ENCODE measurements at regions not wholly inside any gene's neighbourhood (a gene's known extent, or its start where the extent isn't known, plus 50 kb on each side); places are given as distances from the start of the nearest gene placed in this dataset.

- TF ChIP-seq POLR2A (IDR thresholded peaks at IDR 0.05) (no peak), CTCF (IDR thresholded peaks at IDR 0.05) (no peak), POLR2AphosphoS5 (IDR thresholded peaks at IDR 0.05) (no peak), EP300 (IDR thresholded peaks at IDR 0.05) (no peak)
- no peaks in the 10 kb centered on the region for H3K4me1 ChIP-seq
- WGBS, 2 donors = 76 to 85% methylated on average over 1 of the region's 1 CpG
- no peaks in the 10 kb centered on the region for H3K9me3 ChIP-seq
- H3K27me3 ChIP-seq = no peaks in the 10 kb centered on the region
- no peak overlapping the region for H3K27ac ChIP-seq
- no peak overlapping the region for H3K4me3 ChIP-seq
- no peak for ATAC-seq (ENCODE audit: low FRiP score in 2 of 2)
- no peaks in the 10 kb centered on the region for H3K36me3 ChIP-seq
- DNase-seq = no peak
Observed at GRCh38 chr13:85379991-85380390, 419.2 kb downstream of the SLITRK6 start.

GRCh38 chr13:85379433-85379832 lies 419.8 kb downstream of the SLITRK6 start:
- ATAC-seq (ENCODE audit: low FRiP score in 2 of 2) (no peak), DNase-seq (no peak)
- Histone ChIP-seq H3K27ac (no peak overlapping the region), H3K4me1 (no peaks in the 10 kb centered on the region), H3K9me3 (no peaks in the 10 kb centered on the region), H3K36me3 (no peaks in the 10 kb centered on the region), H3K27me3 (no peaks in the 10 kb centered on the region), H3K4me3 (no peak overlapping the region)
- no peak for TF ChIP-seq CTCF (IDR thresholded peaks at IDR 0.05)
- no peak for TF ChIP-seq EP300 (IDR thresholded peaks at IDR 0.05)
- no peak for TF ChIP-seq POLR2A (IDR thresholded peaks at IDR 0.05)
- no peak for TF ChIP-seq POLR2AphosphoS5 (IDR thresholded peaks at IDR 0.05)
- WGBS, 2 donors = 25 to 29% methylated on average over 3 of the region's 3 CpGs

- Histone ChIP-seq H3K27me3 (no peaks in the 10 kb centered on the region), H3K4me3 (no peak overlapping the region), H3K9me3 (no peaks in the 10 kb centered on the region), H3K4me1 (no peaks in the 10 kb centered on the region), H3K36me3 (no peaks in the 10 kb centered on the region), H3K27ac (no peak overlapping the region)
- no peak for TF ChIP-seq POLR2AphosphoS5 (IDR thresholded peaks at IDR 0.05)
- TF ChIP-seq CTCF (IDR thresholded peaks at IDR 0.05) = no peak
- no peak for TF ChIP-seq EP300 (IDR thresholded peaks at IDR 0.05)
- no peak for TF ChIP-seq POLR2A (IDR thresholded peaks at IDR 0.05)
- DNase-seq (no peak), ATAC-seq (ENCODE audit: low FRiP score in 2 of 2) (no peak)
- 79 to 85% methylated on average over 2 of the region's 2 CpGs for WGBS, 2 donors
Observed at GRCh38 chr13:85377783-85378182, 421.4 kb downstream of the SLITRK6 start.

GRCh38 chr13:85373322-85373721 lies 425.9 kb downstream of the SLITRK6 start:
- Histone ChIP-seq H3K9me3 (no peaks in the 10 kb centered on the region), H3K27ac (no peak overlapping the region), H3K4me3 (no peak overlapping the region), H3K4me1 (no peaks in the 10 kb centered on the region), H3K36me3 (no peaks in the 10 kb centered on the region), H3K27me3 (no peaks in the 10 kb centered on the region)
- WGBS, 2 donors = 46% methylated on average over 3 of the region's 3 CpGs
- no peak for TF ChIP-seq CTCF (IDR thresholded peaks at IDR 0.05)
- no peak for TF ChIP-seq POLR2A (IDR thresholded peaks at IDR 0.05)
- no peak for TF ChIP-seq EP300 (IDR thresholded peaks at IDR 0.05)
- no peak for ATAC-seq (ENCODE audit: low FRiP score in 2 of 2)
- no peak for DNase-seq

- no peak for DNase-seq
- Histone ChIP-seq H3K4me3 (no peak overlapping the region), H3K27me3 (no peaks in the 10 kb centered on the region), H3K36me3 (no peaks in the 10 kb centered on the region), H3K27ac (no peak overlapping the region), H3K4me1 (no peaks in the 10 kb centered on the region), H3K9me3 (no peaks in the 10 kb centered on the region)
- TF ChIP-seq EP300 (IDR thresholded peaks at IDR 0.05) (no peak), CTCF (IDR thresholded peaks at IDR 0.05) (no peak), POLR2AphosphoS5 (IDR thresholded peaks at IDR 0.05) (no peak), POLR2A (IDR thresholded peaks at IDR 0.05) (no peak)
- ATAC-seq (ENCODE audit: low FRiP score in 2 of 2) = no peak
Observed at GRCh38 chr13:85371254-85371653, 428.0 kb downstream of the SLITRK6 start.

Data from upper lobe of left lung (tissue), 6 donors.